GM23338 (cell line): ENCODE measurements at regions not wholly inside any gene's neighbourhood (a gene's known extent, or its start where the extent isn't known, plus 50 kb on each side); places are given as distances from the start of the nearest gene placed in this dataset.

Experiments
- ATAC-seq: fragments of 200-7000 bp; cut with Tn5 transposase; 3 replicates; pipeline ENCODE4 v1.9.1; 2020
- DNase-seq: peaks from one replicate; pipeline ENCODE4 v3.0.0-alpha.2; 2015; ENCODE audit warnings: low spot score
- H2AFZ ChIP-seq: fragments of 200-600 bp; sonication (generic); 2 replicates; pipeline ENCODE4 v1.8.0; 2016; ENCODE audit warnings: antibody characterized with exemption, mild to moderate bottlenecking, moderate library complexity
- H3F3A ChIP-seq: fragments of 200-600 bp; sonication (generic); replicated peaks from 2 replicates; pipeline ENCODE4 v1.8.0; 2017; ENCODE audit warnings: antibody characterized with exemption, mixed run types, low read depth
- H3K27ac ChIP-seq: fragments of 200-600 bp; sonication (generic); 2 replicates; pipeline ENCODE4 v1.6.1; 2016; ENCODE audit warnings: low read depth
- H3K27me3 ChIP-seq: fragments of 200-600 bp; sonication (generic); 2 replicates; pipeline ENCODE4 v1.8.0; 2016; ENCODE audit warnings: mild to moderate bottlenecking, mixed run types, moderate library complexity; ENCODE audit not compliant: insufficient read depth
- H3K36me3 ChIP-seq: fragments of 200-600 bp; sonication (generic); 2 replicates; pipeline ENCODE4 v1.8.0; 2016; ENCODE audit warnings: mild to moderate bottlenecking; ENCODE audit not compliant: insufficient read depth
- H3K4me1 ChIP-seq: fragments of 200-600 bp; sonication (generic); 2 replicates; pipeline ENCODE4 v1.8.0; 2016; ENCODE audit warnings: mild to moderate bottlenecking, moderate library complexity; ENCODE audit not compliant: insufficient read depth
- H3K4me2 ChIP-seq: fragments of 200-600 bp; sonication (generic); 2 replicates; pipeline ENCODE4 v1.7.1; 2017; ENCODE audit warnings: mixed run types
- H3K4me3 ChIP-seq: fragments of 200-600 bp; sonication (generic); 2 replicates; pipeline ENCODE4 v1.6.1; 2016; ENCODE audit warnings: mixed run types
- H3K79me2 ChIP-seq: fragments of 200-600 bp; sonication (generic); replicated peaks from 2 replicates; pipeline ENCODE4 v1.8.0; 2017; ENCODE audit warnings: mild to moderate bottlenecking; ENCODE audit not compliant: insufficient read depth
- H3K9me2 ChIP-seq: fragments of 200-600 bp; sonication (generic); 2 replicates; pipeline ENCODE4 v1.8.0; 2017; ENCODE audit not compliant: insufficient read depth
- H4K20me1 ChIP-seq: fragments of 200-600 bp; sonication (generic); replicated peaks from 2 replicates; pipeline ENCODE4 v1.8.0; 2017; ENCODE audit warnings: mild to moderate bottlenecking; ENCODE audit not compliant: insufficient read depth
- H3K27ac Mint-ChIP-seq: 2 replicates; pipeline ENCODE4 v1.8.0; 2020; ENCODE audit warnings: inconsistent platforms, mild to moderate bottlenecking, moderate library complexity, mixed read lengths
- H3K27me3 Mint-ChIP-seq: 3 replicates; pipeline ENCODE4 v1.8.0; 2022; ENCODE audit warnings: low read depth, mild to moderate bottlenecking, moderate library complexity, mixed read lengths, inconsistent platforms; ENCODE audit not compliant: insufficient read depth, poor library complexity
- H3K36me3 Mint-ChIP-seq: 3 replicates; pipeline ENCODE4 v1.8.0; 2021; ENCODE audit warnings: low read depth, mild to moderate bottlenecking, inconsistent platforms, moderate library complexity, mixed read lengths
- H3K4me1 Mint-ChIP-seq: 3 replicates; pipeline ENCODE4 v1.8.0; 2020; ENCODE audit warnings: mild to moderate bottlenecking, inconsistent platforms, mixed read lengths
- H3K4me3 Mint-ChIP-seq: 3 replicates; pipeline ENCODE4 v1.8.0; 2021; ENCODE audit warnings: moderate library complexity, mild to moderate bottlenecking, inconsistent platforms, mixed read lengths
- H3K9me3 Mint-ChIP-seq: 3 replicates; pipeline ENCODE4 v1.8.0; 2020; ENCODE audit warnings: moderate library complexity, mild to moderate bottlenecking, inconsistent platforms, mixed read lengths
- ETS1 ChIP-seq: IDR thresholded peaks from 2 replicates; pipeline ENCODE4 v1.6.1; 2016; ENCODE audit warnings: antibody characterized with exemption
- EZH2phosphoT487 ChIP-seq: fragments of 200-600 bp; sonication (generic); IDR thresholded peaks from one replicate; pipeline ENCODE4 v1.8.1; 2018; ENCODE audit warnings: antibody characterized with exemption; ENCODE audit not compliant: unreplicated experiment
- JUNB ChIP-seq: IDR thresholded peaks from one replicate; pipeline ENCODE4 v1.6.1; 2016; ENCODE audit warnings: antibody characterized with exemption; ENCODE audit not compliant: unreplicated experiment
- REST ChIP-seq: IDR thresholded peaks from one replicate; pipeline ENCODE4 v1.6.1; 2018; ENCODE audit warnings: antibody characterized with exemption; ENCODE audit not compliant: unreplicated experiment
- STAT1 ChIP-seq: IDR thresholded peaks from one replicate; pipeline ENCODE4 v1.6.1; 2016; ENCODE audit warnings: antibody characterized with exemption; ENCODE audit not compliant: unreplicated experiment
- ZNF462 ChIP-seq: fragments of 250-450 bp; sonication (Bioruptor Pico); IDR thresholded peaks from 2 replicates; pipeline ENCODE4 v1.5.0; 2020; ENCODE audit warnings: mild to moderate bottlenecking, moderate library complexity

GRCh38 chrX:39458779-39459178 is 639.0 kb downstream of the BCOR start:
- Histone ChIP-seq H3K4me1 (no peaks in the 10 kb centered on the region), H3K4me3 (no peak overlapping the region), H3K27me3 (no peaks in the 10 kb centered on the region), H3K36me3 (no peaks in the 10 kb centered on the region), H3K4me2 (no peak overlapping the region), H3K27ac (no peak overlapping the region), H3K9me2 (no peaks in the 10 kb centered on the region), H2AFZ (no peak overlapping the region), H3F3A (no peaks in the 10 kb centered on the region), H4K20me1 (no peaks in the 10 kb centered on the region), H3K79me2 (no peaks in the 10 kb centered on the region)
- Mint-ChIP-seq H3K4me3 (no peak overlapping the region), H3K36me3 (no peaks in the 10 kb centered on the region; the same call in 1 of the 3 replicates), H3K27ac (no peak overlapping the region), H3K9me3 (peaks cover 7% of the 10 kb centered on the region; the same call in 1 of the 3 replicates), H3K4me1 (no peaks in the 10 kb centered on the region), H3K27me3 (peaks cover 6% of the 10 kb centered on the region)
- TF ChIP-seq JUNB (no peak), ZNF462 (CRISPR knock-in tag) (no peak), STAT1 (no peak), REST (no peak), EZH2phosphoT487 (no peak), ETS1 (no peak)
- DNase-seq (no peak), ATAC-seq (no peak)
